ENCODE measurements at regions not wholly inside any gene's neighbourhood (a gene's known extent, or its start where the extent isn't known, plus 50 kb on each side); places are given as distances from the start of the nearest gene placed in this dataset.

GRCh38 chr6:22366214-22366613 lies 69.4 kb upstream of the PRL start:
- no peak for TF ChIP-seq USF2 (CRISPR knock-in tag; IDR thresholded peaks at IDR 0.05)
- TF ChIP-seq, protein P1, sequence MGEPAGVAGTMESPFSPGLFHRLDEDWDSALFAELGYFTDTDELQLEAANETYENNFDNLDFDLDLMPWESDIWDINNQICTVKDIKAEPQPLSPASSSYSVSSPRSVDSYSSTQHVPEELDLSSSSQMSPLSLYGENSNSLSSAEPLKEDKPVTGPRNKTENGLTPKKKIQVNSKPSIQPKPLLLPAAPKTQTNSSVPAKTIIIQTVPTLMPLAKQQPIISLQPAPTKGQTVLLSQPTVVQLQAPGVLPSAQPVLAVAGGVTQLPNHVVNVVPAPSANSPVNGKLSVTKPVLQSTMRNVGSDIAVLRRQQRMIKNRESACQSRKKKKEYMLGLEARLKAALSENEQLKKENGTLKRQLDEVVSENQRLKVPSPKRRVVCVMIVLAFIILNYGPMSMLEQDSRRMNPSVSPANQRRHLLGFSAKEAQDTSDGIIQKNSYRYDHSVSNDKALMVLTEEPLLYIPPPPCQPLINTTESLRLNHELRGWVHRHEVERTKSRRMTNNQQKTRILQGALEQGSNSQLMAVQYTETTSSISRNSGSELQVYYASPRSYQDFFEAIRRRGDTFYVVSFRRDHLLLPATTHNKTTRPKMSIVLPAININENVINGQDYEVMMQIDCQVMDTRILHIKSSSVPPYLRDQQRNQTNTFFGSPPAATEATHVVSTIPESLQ (CRISPR knock-in tag; IDR thresholded peaks at IDR 0.05) = no peak
- TF ChIP-seq, protein P2, sequence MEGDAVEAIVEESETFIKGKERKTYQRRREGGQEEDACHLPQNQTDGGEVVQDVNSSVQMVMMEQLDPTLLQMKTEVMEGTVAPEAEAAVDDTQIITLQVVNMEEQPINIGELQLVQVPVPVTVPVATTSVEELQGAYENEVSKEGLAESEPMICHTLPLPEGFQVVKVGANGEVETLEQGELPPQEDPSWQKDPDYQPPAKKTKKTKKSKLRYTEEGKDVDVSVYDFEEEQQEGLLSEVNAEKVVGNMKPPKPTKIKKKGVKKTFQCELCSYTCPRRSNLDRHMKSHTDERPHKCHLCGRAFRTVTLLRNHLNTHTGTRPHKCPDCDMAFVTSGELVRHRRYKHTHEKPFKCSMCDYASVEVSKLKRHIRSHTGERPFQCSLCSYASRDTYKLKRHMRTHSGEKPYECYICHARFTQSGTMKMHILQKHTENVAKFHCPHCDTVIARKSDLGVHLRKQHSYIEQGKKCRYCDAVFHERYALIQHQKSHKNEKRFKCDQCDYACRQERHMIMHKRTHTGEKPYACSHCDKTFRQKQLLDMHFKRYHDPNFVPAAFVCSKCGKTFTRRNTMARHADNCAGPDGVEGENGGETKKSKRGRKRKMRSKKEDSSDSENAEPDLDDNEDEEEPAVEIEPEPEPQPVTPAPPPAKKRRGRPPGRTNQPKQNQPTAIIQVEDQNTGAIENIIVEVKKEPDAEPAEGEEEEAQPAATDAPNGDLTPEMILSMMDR (IDR thresholded peaks at IDR 0.05) = no peak
